NCI-H2196 treated with DMSO at 0.1 percent for 48 hours (cell line): ENCODE measurements at regions not wholly inside any gene's neighbourhood (a gene's known extent, or its start where the extent isn't known, plus 50 kb on each side); places are given as distances from the start of the nearest gene placed in this dataset.

Experiments
- DNase-seq: peaks from one replicate; lab custom pipeline; 2025; ENCODE audit not compliant: unreplicated experiment; lab: John Stamatoyannopoulos, UW

- peak; percentile 33 for DNase-seq
Observed at GRCh38 chr1:209045331-209046057, 538.0 kb upstream of the CAMK1G start.

- no peak for DNase-seq
Observed at GRCh38 chr1:209046058-209046417, 537.5 kb upstream of the CAMK1G start.

GRCh38 chr1:209046935-209047334, 536.6 kb upstream of the CAMK1G start:
- no peak for DNase-seq

- no peak for DNase-seq
Observed at GRCh38 chr1:209048941-209049669, 534.4 kb upstream of the CAMK1G start.

GRCh38 chr1:209051570-209051969, 531.9 kb upstream of the CAMK1G start:
- DNase-seq: no peak

GRCh38 chr1:209053587-209053986, 529.9 kb upstream of the CAMK1G start:
- no peak for DNase-seq

GRCh38 chr1:209057083-209057482, 526.4 kb upstream of the CAMK1G start:
- DNase-seq: no peak

GRCh38 chr1:209057901-209058300, 525.6 kb upstream of the CAMK1G start:
- no peak for DNase-seq

GRCh38 chr1:209059376-209059775, 524.1 kb upstream of the CAMK1G start:
- no peak for DNase-seq

GRCh38 chr1:209059981-209060380, 523.5 kb upstream of the CAMK1G start:
- DNase-seq: no peak

- no peak for DNase-seq
Observed at GRCh38 chr1:209062081-209062620, 521.4 kb upstream of the CAMK1G start.

GRCh38 chr1:209062863-209063262, 520.7 kb upstream of the CAMK1G start:
- DNase-seq: no peak

GRCh38 chr1:209063767-209064659, 519.5 kb upstream of the CAMK1G start:
- DNase-seq: no peak

- DNase-seq: no peak
Observed at GRCh38 chr1:209064850-209065706, 518.4 kb upstream of the CAMK1G start.

- no peak for DNase-seq
Observed at GRCh38 chr1:209072481-209072880, 511.0 kb upstream of the CAMK1G start.

GRCh38 chr1:209073879-209074278, 509.6 kb upstream of the CAMK1G start:
- no peak for DNase-seq

GRCh38 chr1:209074575-209075250, 508.8 kb upstream of the CAMK1G start:
- no peak for DNase-seq

GRCh38 chr1:209076688-209077087, 506.8 kb upstream of the CAMK1G start:
- no peak for DNase-seq

GRCh38 chr1:209080170-209080781, 503.2 kb upstream of the CAMK1G start:
- DNase-seq: no peak
